Large intestine (tissue), 3 donors: ENCODE measurements at regions not wholly inside any gene's neighbourhood (a gene's known extent, or its start where the extent isn't known, plus 50 kb on each side); places are given as distances from the start of the nearest gene placed in this dataset.
A peak's percentile ranks its signal among the peaks of the same experiment; 100 is the strongest.
"Not testable (repeated sequence)": the region's sequence is repeated elsewhere in the genome, so short reads cannot be mapped to it uniquely, and the experiment has no call there.

Experiments
- DNase-seq, 2 donors: peaks; one replicate each; pipeline versions ENCODE4 v3.0.0 to v3.0.0-alpha.2; 2013
- H3K27ac ChIP-seq: one replicate; pipeline ENCODE4 v1.5.1; 2013; ENCODE audit warnings: low read length
- H3K27me3 ChIP-seq: 2 replicates; pipeline ENCODE4 v1.6.1; 2013; ENCODE audit warnings: low read length; ENCODE audit not compliant: control insufficient read depth, insufficient read depth
- H3K36me3 ChIP-seq: 2 replicates; pipeline ENCODE4 v1.6.1; 2013; ENCODE audit warnings: low read length; ENCODE audit not compliant: control insufficient read depth, insufficient read depth
- H3K4me1 ChIP-seq: one replicate; pipeline ENCODE4 v1.6.1; 2013; ENCODE audit warnings: low read length; ENCODE audit not compliant: control insufficient read depth, insufficient read depth
- H3K4me3 ChIP-seq: one replicate; pipeline ENCODE4 v1.5.1; 2013; ENCODE audit warnings: low read length
- H3K9me3 ChIP-seq: one replicate; pipeline ENCODE4 v1.6.1; 2013; ENCODE audit warnings: mild to moderate bottlenecking, low read depth, low read length, moderate library complexity; ENCODE audit not compliant: control insufficient read depth
- WGBS: methylation state at CpG from one replicate; pipeline ENCODE4 v1.1.5; 2013; ENCODE audit warnings: low lambda C conversion rate; ENCODE audit not compliant: insufficient coverage; 5-methylcytosine and 5-hydroxymethylcytosine counted together

- H3K27me3 ChIP-seq, H3K9me3 ChIP-seq, DNase-seq, H3K4me3 ChIP-seq, H3K27ac ChIP-seq, H3K36me3 ChIP-seq, H3K4me1 ChIP-seq: not testable (repeated sequence)
- WGBS, result no CpG with 5 or more reads among the region's 34 CpGs
Measured at GRCh38 chr21:5090132-5091079, 5431.0 kb upstream of the TPTE start.

GRCh38 chr21:5091274-5091673 lies 5430.1 kb upstream of the TPTE start:
- not testable (repeated sequence) for H3K4me1 ChIP-seq, H3K9me3 ChIP-seq, DNase-seq, H3K27me3 ChIP-seq, H3K36me3 ChIP-seq, H3K27ac ChIP-seq, H3K4me3 ChIP-seq
- WGBS, result no CpG with 5 or more reads among the region's 11 CpGs

GRCh38 chr21:5095628-5096027 lies 5425.8 kb upstream of the TPTE start:
- H3K36me3 ChIP-seq, H3K27ac ChIP-seq, H3K27me3 ChIP-seq, H3K4me3 ChIP-seq, H3K4me1 ChIP-seq, H3K9me3 ChIP-seq, DNase-seq: not testable (repeated sequence)
- WGBS, result no CpG with 5 or more reads among the region's 15 CpGs

- H3K27me3 ChIP-seq, H3K36me3 ChIP-seq, H3K4me1 ChIP-seq, H3K9me3 ChIP-seq, H3K4me3 ChIP-seq, H3K27ac ChIP-seq, DNase-seq: not testable (repeated sequence)
- WGBS, result no CpG with 5 or more reads among the region's 25 CpGs
Measured at GRCh38 chr21:5098010-5098743, 5423.2 kb upstream of the TPTE start.

GRCh38 chr21:5100604-5101174 lies 5420.7 kb upstream of the TPTE start:
- H3K4me1 ChIP-seq, DNase-seq, H3K27me3 ChIP-seq, H3K4me3 ChIP-seq, H3K9me3 ChIP-seq, H3K27ac ChIP-seq, H3K36me3 ChIP-seq: not testable (repeated sequence)
- WGBS, result no CpG with 5 or more reads among the region's 22 CpGs

- not testable (repeated sequence) for H3K27me3 ChIP-seq, H3K27ac ChIP-seq, H3K4me3 ChIP-seq, H3K36me3 ChIP-seq, H3K4me1 ChIP-seq, H3K9me3 ChIP-seq
- WGBS, result no CpG with 5 or more reads among the region's 14 CpGs
- peak in 1 of 2 donors; percentile 11 for DNase-seq
Measured at GRCh38 chr21:5101749-5102148, 5419.6 kb upstream of the TPTE start.

- DNase-seq, H3K27ac ChIP-seq: not testable (repeated sequence)
- WGBS, result no CpG with 5 or more reads among the region's 27 CpGs
Measured at GRCh38 chr21:5103880-5104561, 5417.4 kb upstream of the TPTE start.

GRCh38 chr21:5104562-5104928 lies 5416.8 kb upstream of the TPTE start:
- H3K9me3 ChIP-seq, H3K27ac ChIP-seq, H3K36me3 ChIP-seq, H3K27me3 ChIP-seq, DNase-seq, H3K4me3 ChIP-seq, H3K4me1 ChIP-seq: not testable (repeated sequence)
- WGBS, result no CpG with 5 or more reads among the region's 11 CpGs

More at GRCh38 chr21:5103880-5104561, 5417.4 kb upstream of the TPTE start:
- H3K4me3 ChIP-seq, H3K4me1 ChIP-seq, H3K36me3 ChIP-seq, H3K9me3 ChIP-seq, H3K27me3 ChIP-seq: not testable (repeated sequence)

GRCh38 chr21:5105939-5106708 lies 5415.3 kb upstream of the TPTE start:
- H3K9me3 ChIP-seq, H3K4me1 ChIP-seq, DNase-seq, H3K36me3 ChIP-seq, H3K27me3 ChIP-seq, H3K4me3 ChIP-seq, H3K27ac ChIP-seq: not testable (repeated sequence)
- WGBS, result no CpG with 5 or more reads among the region's 35 CpGs
